B cell (primary cell): ENCODE measurements at regions not wholly inside any gene's neighbourhood (a gene's known extent, or its start where the extent isn't known, plus 50 kb on each side); places are given as distances from the start of the nearest gene placed in this dataset.

Experiments
- ATAC-seq: fragments of 200-7000 bp; cut with Tn5 transposase; one replicate; pipeline ENCODE4 v1.10.0; 2021; ENCODE audit warnings: low read depth, mild to moderate bottlenecking, moderate number of reproducible peaks, moderate library complexity
- CTCF ChIA-PET: fragments of 350-600 bp; sonication (Branson Sonifier 250); formaldehyde crosslinking; loops from one replicate; lab custom pipeline; 2021; ENCODE audit warnings: antibody characterized with exemption, inconsistent platforms; lab: Charles Lee
- POLR2A ChIA-PET: fragments of 350-600 bp; sonication (Branson Sonifier 250); formaldehyde crosslinking; loops from one replicate; lab custom pipeline; 2021; ENCODE audit warnings: antibody characterized with exemption; lab: Charles Lee
- DNase-seq: peaks from one replicate; pipeline ENCODE4 v3.0.0; 2013
- H2AFZ ChIP-seq: 2 replicates; pipeline ENCODE4 v1.6.1; 2012; ENCODE audit warnings: mild to moderate bottlenecking, low read depth, low read length; ENCODE audit not compliant: insufficient read depth, poor library complexity, severe bottlenecking
- H3K27ac ChIP-seq, 2 donors: 1 replicate in 1 of 2; 2 replicates in 1 of 2; pipeline ENCODE4 v1.5.1; 2012 to 2013; ENCODE audit warnings: low read length in 2 of 2, mild to moderate bottlenecking in 2 of 2, moderate library complexity in 1 of 2
- H3K27me3 ChIP-seq, 4 experiments: fragments of 200-600 bp in 1 of 4; sonication (generic) in 1 of 4; replicated peaks in 1 of 4; 1 replicate in 2 of 4; 2 replicates in 2 of 4; pipeline versions ENCODE4 v1.6.1 to v1.7.0; 2013 to 2016; ENCODE audit warnings: low read length in 3 of 4, mild to moderate bottlenecking in 2 of 4, mixed read lengths in 1 of 4, moderate library complexity in 1 of 4; ENCODE audit not compliant: insufficient read depth in 4 of 4, control insufficient read depth in 3 of 4; ENCODE audit errors: control extremely low read depth in 1 of 4
- H3K36me3 ChIP-seq, 2 experiments: replicated peaks in 1 of 2; 1 replicate in 1 of 2; 2 replicates in 1 of 2; pipeline versions ENCODE4 v1.6.1 to v1.7.1; 2013; ENCODE audit warnings: low read length in 1 of 2; ENCODE audit not compliant: insufficient read depth in 2 of 2, control insufficient read depth in 1 of 2; ENCODE audit errors: control extremely low read depth in 1 of 2, extremely low read depth in 1 of 2
- H3K4me1 ChIP-seq, 2 donors: fragments of 200-600 bp in 1 of 2; sonication (generic) in 1 of 2; 1 replicate in 1 of 2; 2 replicates in 1 of 2; pipeline versions ENCODE4 v1.5.1 to v1.6.1; 2013 to 2017; ENCODE audit warnings: low read length in 2 of 2; ENCODE audit not compliant: control insufficient read depth in 2 of 2, insufficient read depth in 2 of 2
- H3K4me2 ChIP-seq: replicated peaks from 2 replicates; pipeline ENCODE3; 2012; ENCODE audit warnings: mild to moderate bottlenecking, low read depth, low read length; ENCODE audit not compliant: poor library complexity, severe bottlenecking
- H3K4me3 ChIP-seq, 5 experiments: fragments of 200-600 bp in 1 of 5; sonication (generic) in 1 of 5; 1 replicate in 3 of 5; 2 replicates in 2 of 5; pipeline versions ENCODE4 v1.5.1 to v1.7.0; 2011 to 2016; ENCODE audit warnings: low read length in 4 of 5, mild to moderate bottlenecking in 4 of 5, low read depth in 2 of 5, control low read depth in 1 of 5, moderate library complexity in 1 of 5; ENCODE audit not compliant: insufficient read depth in 1 of 5; ENCODE audit errors: control extremely low read depth in 1 of 5, extremely low read depth in 1 of 5
- H3K79me2 ChIP-seq: fragments of 200-600 bp; sonication (generic); one replicate; pipeline ENCODE4 v1.6.0; 2016; ENCODE audit warnings: low read length; ENCODE audit not compliant: control insufficient read depth, insufficient read depth
- H3K9ac ChIP-seq: fragments of 200-600 bp; sonication (generic); 2 replicates; pipeline ENCODE4 v1.6.1; 2017; ENCODE audit warnings: mild to moderate bottlenecking, low read length, moderate library complexity
- H3K9me3 ChIP-seq, 3 donors: one replicate each; pipeline versions ENCODE4 v1.6.1 to v1.7.1; 2013; ENCODE audit warnings: low read length in 2 of 3; ENCODE audit not compliant: control insufficient read depth in 2 of 3, insufficient read depth in 1 of 3; ENCODE audit errors: control extremely low read depth in 1 of 3
- H4K20me1 ChIP-seq: 2 replicates; pipeline ENCODE4 v1.6.0; 2012; ENCODE audit warnings: mild to moderate bottlenecking, low read length; ENCODE audit not compliant: insufficient read depth, control insufficient read depth, poor library complexity, severe bottlenecking
- H3K27ac Mint-ChIP-seq: one replicate; pipeline ENCODE4 v1.8.0; 2021; ENCODE audit warnings: mixed read lengths
- H3K27me3 Mint-ChIP-seq: one replicate; pipeline ENCODE4 v1.8.0; 2021; ENCODE audit warnings: mixed read lengths
- H3K4me1 Mint-ChIP-seq: one replicate; pipeline ENCODE4 v1.8.0; 2021; ENCODE audit warnings: mixed read lengths
- H3K4me3 Mint-ChIP-seq: one replicate; pipeline ENCODE4 v1.8.0; 2021; ENCODE audit warnings: mixed read lengths
- H3K9me3 Mint-ChIP-seq: one replicate; pipeline ENCODE4 v1.8.0; 2022; ENCODE audit warnings: mixed read lengths; ENCODE audit not compliant: insufficient read depth
- CTCF ChIP-seq: fragments of 200-600 bp; IDR thresholded peaks from one replicate; pipeline ENCODE4 v1.8.0; 2022; ENCODE audit warnings: antibody characterized with exemption, mild to moderate bottlenecking
- EZH2 ChIP-seq: IDR thresholded peaks from 2 replicates; pipeline ENCODE4 v1.6.1; 2012; ENCODE audit warnings: borderline replicate concordance, low read depth, mild to moderate bottlenecking, moderate library complexity, low read length; ENCODE audit not compliant: insufficient read depth, poor library complexity, severe bottlenecking
- WGBS: methylation state at CpG from one replicate; pipeline ENCODE4 v1.1.5; 2013; ENCODE audit warnings: missing lambda C conversion rate; ENCODE audit not compliant: insufficient coverage; 5-methylcytosine and 5-hydroxymethylcytosine counted together
- intact Hi-C: fragments of 100-400 bp; cut with micrococcal nuclease; formaldehyde crosslinking; loops from one replicate; pipeline ENCODE4 v1.10.0; 2022

GRCh38 chr6:104625536-104625935 is 234.2 kb downstream of the HACE1 start:
- no peak overlapping the region for H3K27ac ChIP-seq
- CTCF ChIA-PET = no interaction called here
- no peaks in the 10 kb centered on the region for H3K9me3 ChIP-seq
- H3K4me3 ChIP-seq = no peak overlapping the region
- DNase-seq (no peak), ATAC-seq (no peak)
- 84% methylated on average over 2 of the region's 5 CpGs for WGBS
- Mint-ChIP-seq H3K4me1 (no peaks in the 10 kb centered on the region), H3K4me3 (no peak overlapping the region), H3K27me3 (peaks cover 9% of the 10 kb centered on the region), H3K9me3 (no peaks in the 10 kb centered on the region), H3K27ac (no peak overlapping the region)
- intact Hi-C loops = no loop called here
- H2AFZ ChIP-seq = no peak overlapping the region
- no peaks in the 10 kb centered on the region for H3K36me3 ChIP-seq
- no peak overlapping the region for H3K9ac ChIP-seq
- no peaks in the 10 kb centered on the region for H3K79me2 ChIP-seq
- H3K4me2 ChIP-seq = no peak overlapping the region
- H3K27me3 ChIP-seq = no peaks in the 10 kb centered on the region
- no peaks in the 10 kb centered on the region for H4K20me1 ChIP-seq
- H3K4me1 ChIP-seq = no peaks in the 10 kb centered on the region
- no peak for TF ChIP-seq CTCF
- TF ChIP-seq EZH2 = no peak
- POLR2A ChIA-PET = no interaction called here

GRCh38 chr6:104623052-104623690 is 236.5 kb downstream of the HACE1 start:
- no peak overlapping the region for H3K4me2 ChIP-seq
- no peaks in the 10 kb centered on the region for H3K4me1 ChIP-seq
- H3K27me3 ChIP-seq = no peaks in the 10 kb centered on the region
- H3K4me3 ChIP-seq = no peak overlapping the region
- H3K79me2 ChIP-seq = no peaks in the 10 kb centered on the region
- no peaks in the 10 kb centered on the region for H3K9me3 ChIP-seq
- POLR2A ChIA-PET = no interaction called here
- Mint-ChIP-seq H3K27me3 (peaks cover 9% of the 10 kb centered on the region), H3K4me1 (no peaks in the 10 kb centered on the region), H3K9me3 (no peaks in the 10 kb centered on the region), H3K4me3 (no peak overlapping the region), H3K27ac (no peak overlapping the region)
- ATAC-seq = no peak
- no peaks in the 10 kb centered on the region for H3K36me3 ChIP-seq
- H3K27ac ChIP-seq = no peak overlapping the region
- CTCF ChIA-PET = no interaction called here
- no peak overlapping the region for H2AFZ ChIP-seq
- H4K20me1 ChIP-seq = no peaks in the 10 kb centered on the region
- 48% methylated on average over 9 of the region's 9 CpGs for WGBS
- H3K9ac ChIP-seq = no peak overlapping the region
- no peak for TF ChIP-seq CTCF
- TF ChIP-seq EZH2 = no peak
- no peak for DNase-seq
- intact Hi-C loops = no loop called here
